Activated CD4-positive, alpha-beta T cell treated with anti-CD3 and anti-CD28 coated beads, Interleukin-2, amount 10 ng/mL, durations not matched to agents 24 days and 14 days (primary cell): ENCODE measurements at regions not wholly inside any gene's neighbourhood (a gene's known extent, or its start where the extent isn't known, plus 50 kb on each side); places are given as distances from the start of the nearest gene placed in this dataset.
"Not testable (repeated sequence)": the region's sequence is repeated elsewhere in the genome, so short reads cannot be mapped to it uniquely, and the experiment has no call there.

Experiments
- DNase-seq: peaks from one replicate; pipeline ENCODE4 v3.0.0; 2022
- H3K27ac Mint-ChIP-seq: one replicate; pipeline ENCODE4 v1.8.0; 2022; ENCODE audit warnings: mild to moderate bottlenecking, mixed read lengths
- H3K27me3 Mint-ChIP-seq: one replicate; pipeline ENCODE4 v1.8.0; 2022; ENCODE audit warnings: mixed read lengths
- H3K36me3 Mint-ChIP-seq: one replicate; pipeline ENCODE4 v1.8.0; 2022; ENCODE audit warnings: low read depth, mild to moderate bottlenecking, mixed read lengths
- H3K4me1 Mint-ChIP-seq: one replicate; pipeline ENCODE4 v1.8.0; 2021; ENCODE audit warnings: mixed read lengths
- H3K4me3 Mint-ChIP-seq: one replicate; pipeline ENCODE4 v1.8.0; 2022; ENCODE audit warnings: mild to moderate bottlenecking, moderate library complexity, mixed read lengths
- H3K9me3 Mint-ChIP-seq: one replicate; pipeline ENCODE4 v1.8.0; 2021; ENCODE audit warnings: mixed read lengths
- intact Hi-C: fragments of 100-400 bp; cut with micrococcal nuclease; formaldehyde crosslinking; loops from one replicate; pipeline ENCODE4 v1.15.1; 2023

DNA sequence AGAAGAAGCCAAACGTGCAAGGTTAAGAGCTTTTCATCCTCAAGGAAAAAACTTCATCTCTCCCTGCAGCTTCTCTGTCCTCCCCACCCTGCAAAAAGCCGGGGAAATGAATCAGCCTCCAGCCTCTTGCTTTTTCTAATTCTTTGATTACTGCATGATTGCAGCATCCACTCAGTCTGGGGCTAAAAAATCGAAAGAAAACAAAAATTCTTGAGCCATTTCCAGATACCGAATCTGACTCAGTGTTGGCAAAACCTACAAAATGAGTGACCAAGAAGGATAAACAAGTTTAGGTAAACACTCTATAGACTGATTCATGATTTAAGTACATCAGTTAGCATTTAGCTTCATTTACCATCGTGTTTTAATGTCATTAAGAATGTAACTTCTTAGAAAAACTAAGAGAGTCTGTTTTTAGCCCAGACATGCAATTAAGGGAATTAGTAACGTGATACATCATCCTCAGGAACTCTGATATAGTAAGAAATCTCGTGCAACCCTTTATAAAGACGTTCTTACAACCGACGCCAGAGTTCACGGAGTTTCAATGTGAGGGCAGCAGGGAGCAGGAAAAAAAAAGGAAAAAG lies 287.3 kb upstream of the FOXF1 start:
- intact Hi-C loops = no loop called here
- no peak overlapping the region for H3K27ac Mint-ChIP-seq
- H3K36me3 Mint-ChIP-seq = no peaks in the 10 kb centered on the region
- no peaks in the 10 kb centered on the region for H3K4me1 Mint-ChIP-seq
- H3K27me3 Mint-ChIP-seq = peaks cover 8% of the 10 kb centered on the region
- no peaks in the 10 kb centered on the region for H3K9me3 Mint-ChIP-seq
- no peak overlapping the region for H3K4me3 Mint-ChIP-seq
- DNase-seq = no peak

DNA sequence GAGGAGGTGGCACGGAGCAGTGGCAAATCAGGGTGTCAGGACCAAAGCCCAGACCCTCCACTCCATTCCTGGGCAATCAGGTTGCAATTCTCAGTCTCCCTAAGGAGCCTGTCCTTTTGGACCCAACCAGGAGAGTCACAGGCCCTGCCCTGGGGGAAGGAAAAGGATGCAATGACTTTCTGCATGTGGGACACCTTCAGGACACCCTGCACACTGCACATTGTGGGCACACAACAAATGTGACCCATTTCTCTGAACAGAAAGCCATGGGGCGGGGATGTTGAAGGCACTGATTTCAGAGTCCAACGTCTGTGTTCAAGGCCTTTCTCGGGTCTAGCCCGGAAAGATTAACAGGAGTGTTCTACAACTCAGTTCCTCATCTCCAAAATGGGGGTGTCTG lies 286.2 kb upstream of the FOXF1 start:
- H3K9me3 Mint-ChIP-seq = no peaks in the 10 kb centered on the region
- H3K27me3 Mint-ChIP-seq = peaks cover 8% of the 10 kb centered on the region

GRCh38 chr16:86224629-86225028 lies 285.7 kb upstream of the FOXF1 start:
- Mint-ChIP-seq H3K4me1 (no peaks in the 10 kb centered on the region), H3K9me3 (no peaks in the 10 kb centered on the region), H3K4me3 (no peak overlapping the region), H3K36me3 (no peaks in the 10 kb centered on the region), H3K27me3 (peaks cover 8% of the 10 kb centered on the region), H3K27ac (no peak overlapping the region)
- intact Hi-C loops = no loop called here
- DNase-seq = no peak

More for the DNA sequence above, 286.2 kb upstream of the FOXF1 start:
- intact Hi-C loops = no loop called here
- no peak overlapping the region for H3K27ac Mint-ChIP-seq
- DNase-seq = no peak
- no peaks in the 10 kb centered on the region for H3K4me1 Mint-ChIP-seq
- no peak overlapping the region for H3K4me3 Mint-ChIP-seq
- no peaks in the 10 kb centered on the region for H3K36me3 Mint-ChIP-seq

GRCh38 chr16:86225905-86226371 lies 284.4 kb upstream of the FOXF1 start:
- no peak for DNase-seq
- H3K27ac Mint-ChIP-seq = no peak overlapping the region
- peaks cover 8% of the 10 kb centered on the region for H3K27me3 Mint-ChIP-seq
- H3K36me3 Mint-ChIP-seq = no peaks in the 10 kb centered on the region
- no peaks in the 10 kb centered on the region for H3K9me3 Mint-ChIP-seq
- H3K4me3 Mint-ChIP-seq = no peak overlapping the region
- H3K4me1 Mint-ChIP-seq = no peaks in the 10 kb centered on the region
- intact Hi-C loops = no loop called here

- Mint-ChIP-seq H3K36me3 (no peaks in the 10 kb centered on the region), H3K4me1 (no peaks in the 10 kb centered on the region), H3K27me3 (peaks cover 7% of the 10 kb centered on the region), H3K9me3 (no peaks in the 10 kb centered on the region), H3K4me3 (no peak overlapping the region), H3K27ac (no peak overlapping the region)
- DNase-seq = no peak
- intact Hi-C loops = no loop called here
Measured at GRCh38 chr16:86227041-86227440, 283.3 kb upstream of the FOXF1 start.

- peaks cover 3% of the 10 kb centered on the region for H3K27me3 Mint-ChIP-seq
- no peaks in the 10 kb centered on the region for H3K4me1 Mint-ChIP-seq
- no peaks in the 10 kb centered on the region for H3K36me3 Mint-ChIP-seq
- H3K9me3 Mint-ChIP-seq = no peaks in the 10 kb centered on the region
- H3K4me3 Mint-ChIP-seq = no peak overlapping the region
- no peak overlapping the region for H3K27ac Mint-ChIP-seq
- DNase-seq = no peak
- intact Hi-C loops = no loop called here
Measured at GRCh38 chr16:86227801-86228200, 282.5 kb upstream of the FOXF1 start.

DNA sequence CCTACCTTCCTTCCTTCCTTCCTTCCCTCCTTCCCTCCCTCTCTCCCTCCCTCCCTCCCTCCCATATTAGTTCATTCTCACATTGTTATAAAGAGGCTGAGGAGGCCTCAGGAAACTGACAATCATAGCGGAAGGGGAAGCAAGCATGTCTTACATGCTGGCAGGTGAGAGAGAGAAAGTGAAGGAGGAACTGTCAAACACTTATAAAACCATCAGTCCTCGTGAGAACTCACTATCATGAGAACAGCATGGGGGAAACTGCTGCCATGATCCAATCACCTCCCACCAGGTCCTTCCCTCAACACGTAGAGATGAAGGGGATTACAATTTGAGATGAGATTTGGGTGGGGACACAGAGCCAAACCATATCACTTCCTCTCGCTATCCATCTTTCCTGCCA lies 281.6 kb upstream of the FOXF1 start:
- intact Hi-C loops = no loop called here
- Mint-ChIP-seq H3K27ac (no peak overlapping the region), H3K27me3 (no peaks in the 10 kb centered on the region), H3K9me3 (no peaks in the 10 kb centered on the region), H3K4me3 (no peak overlapping the region), H3K36me3 (no peaks in the 10 kb centered on the region), H3K4me1 (no peaks in the 10 kb centered on the region)
- no peak for DNase-seq

DNA sequence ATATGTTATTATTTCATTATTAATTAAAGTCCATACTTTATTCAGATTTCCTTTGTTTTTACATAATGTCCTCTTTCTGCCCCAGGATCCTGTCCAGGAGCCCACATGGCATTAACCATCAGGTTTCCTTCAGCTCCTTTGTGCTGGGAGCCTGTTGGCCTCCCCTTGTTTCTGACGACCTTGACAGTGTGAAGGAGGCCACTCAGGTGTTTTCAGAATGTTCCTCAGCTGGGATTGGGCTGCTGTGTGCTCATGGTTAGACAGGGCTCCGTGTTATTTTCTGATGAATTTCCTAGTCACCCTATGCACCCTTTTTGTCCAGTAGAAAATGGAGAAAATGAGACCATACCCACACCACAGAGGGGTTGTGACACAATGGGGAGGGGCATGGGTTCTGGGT lies 281.0 kb upstream of the FOXF1 start:
- H3K27ac Mint-ChIP-seq = no peak overlapping the region
- no peak overlapping the region for H3K4me3 Mint-ChIP-seq
- H3K9me3 Mint-ChIP-seq = no peaks in the 10 kb centered on the region
- no peaks in the 10 kb centered on the region for H3K27me3 Mint-ChIP-seq
- intact Hi-C loops = no loop called here
- no peaks in the 10 kb centered on the region for H3K36me3 Mint-ChIP-seq
- DNase-seq = no peak
- H3K4me1 Mint-ChIP-seq = no peaks in the 10 kb centered on the region

DNA sequence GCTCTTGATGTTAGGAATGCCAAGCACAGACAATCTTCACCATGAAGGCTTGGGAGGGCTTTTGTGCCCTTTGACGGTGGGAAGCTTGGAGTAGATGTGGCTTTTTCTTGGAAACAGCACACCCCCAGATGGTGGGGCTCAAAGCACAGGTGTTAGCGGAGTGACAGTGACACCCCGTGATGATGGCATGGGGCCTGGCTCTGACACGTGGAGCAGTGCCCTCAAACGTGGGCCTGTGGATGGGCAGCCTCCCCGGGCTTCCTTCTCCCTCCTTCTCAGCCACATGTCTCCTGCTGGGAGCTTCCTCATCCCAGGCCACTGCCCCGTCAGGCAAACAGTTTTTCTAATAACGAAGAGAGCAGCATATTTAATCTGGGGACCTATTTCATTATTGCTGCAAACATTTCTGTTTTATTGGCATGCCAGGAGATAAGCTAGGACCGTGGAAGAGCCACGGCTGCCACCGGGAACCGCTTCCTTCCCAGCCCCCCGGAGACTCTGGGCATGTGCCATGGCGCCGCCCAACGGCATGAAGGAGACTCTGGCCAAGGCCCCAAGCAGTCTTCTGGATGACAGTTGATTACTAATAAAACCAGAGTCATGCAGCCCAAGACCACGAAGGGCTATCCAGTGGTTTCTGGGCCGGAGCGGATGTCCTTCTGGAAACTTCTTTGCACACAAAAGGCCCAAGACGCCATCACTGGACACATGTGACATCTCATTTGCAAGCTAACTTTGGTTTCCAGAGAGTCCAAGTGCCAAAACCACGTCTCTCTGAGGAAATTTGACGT lies 280.3 kb upstream of the FOXF1 start:
- H3K4me1 Mint-ChIP-seq = no peaks in the 10 kb centered on the region
- no peak for DNase-seq
- intact Hi-C loops = no loop called here
- H3K36me3 Mint-ChIP-seq = no peaks in the 10 kb centered on the region
- no peak overlapping the region for H3K4me3 Mint-ChIP-seq
- no peak overlapping the region for H3K27ac Mint-ChIP-seq
- H3K27me3 Mint-ChIP-seq = no peaks in the 10 kb centered on the region
- H3K9me3 Mint-ChIP-seq = no peaks in the 10 kb centered on the region

GRCh38 chr16:86231321-86231995 lies 278.9 kb upstream of the FOXF1 start:
- H3K4me1 Mint-ChIP-seq = no peaks in the 10 kb centered on the region
- intact Hi-C loops = no loop called here
- H3K27ac Mint-ChIP-seq = no peak overlapping the region
- no peak overlapping the region for H3K4me3 Mint-ChIP-seq
- no peaks in the 10 kb centered on the region for H3K9me3 Mint-ChIP-seq
- no peaks in the 10 kb centered on the region for H3K36me3 Mint-ChIP-seq
- no peaks in the 10 kb centered on the region for H3K27me3 Mint-ChIP-seq
- DNase-seq = no peak

DNA sequence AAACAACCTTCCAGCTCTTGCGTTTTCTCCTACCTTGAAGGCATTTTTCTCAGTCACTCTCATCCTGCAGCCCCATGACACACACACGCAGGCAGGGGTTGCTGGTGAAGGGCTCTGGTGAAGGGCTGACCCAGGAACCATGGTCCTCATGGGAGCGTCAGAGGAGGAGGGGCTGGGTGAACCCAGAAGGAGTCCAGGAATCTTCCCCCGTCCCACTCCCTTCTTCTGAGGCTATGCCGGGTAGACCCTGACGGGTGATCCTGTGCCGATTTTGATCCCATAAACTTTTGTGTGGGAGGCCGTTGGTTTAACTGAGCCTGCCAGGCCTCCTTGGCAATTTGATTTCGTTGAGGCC lies 278.4 kb upstream of the FOXF1 start:
- Mint-ChIP-seq H3K4me1 (no peaks in the 10 kb centered on the region), H3K4me3 (no peak overlapping the region), H3K36me3 (no peaks in the 10 kb centered on the region), H3K9me3 (no peaks in the 10 kb centered on the region), H3K27ac (no peak overlapping the region), H3K27me3 (no peaks in the 10 kb centered on the region)
- intact Hi-C loops = no loop called here
- DNase-seq = no peak

GRCh38 chr16:86232496-86232895 lies 277.8 kb upstream of the FOXF1 start:
- no peaks in the 10 kb centered on the region for H3K9me3 Mint-ChIP-seq

GRCh38 chr16:86233506-86233905 lies 276.8 kb upstream of the FOXF1 start:
- H3K9me3 Mint-ChIP-seq, H3K27ac Mint-ChIP-seq, intact Hi-C loops, H3K4me3 Mint-ChIP-seq, DNase-seq, H3K27me3 Mint-ChIP-seq, H3K4me1 Mint-ChIP-seq, H3K36me3 Mint-ChIP-seq: not testable (repeated sequence)

More at GRCh38 chr16:86232496-86232895, 277.8 kb upstream of the FOXF1 start:
- Mint-ChIP-seq H3K27ac (no peak overlapping the region), H3K4me1 (no peaks in the 10 kb centered on the region), H3K36me3 (no peaks in the 10 kb centered on the region), H3K27me3 (no peaks in the 10 kb centered on the region), H3K4me3 (no peak overlapping the region)
- DNase-seq = no peak
- intact Hi-C loops = no loop called here

GRCh38 chr16:86239381-86239780 lies 270.9 kb upstream of the FOXF1 start:
- peaks cover 15% of the 10 kb centered on the region for H3K27me3 Mint-ChIP-seq
- H3K9me3 Mint-ChIP-seq = no peaks in the 10 kb centered on the region
- intact Hi-C loops = no loop called here
- no peaks in the 10 kb centered on the region for H3K4me1 Mint-ChIP-seq
- peak; percentile 45 for DNase-seq
- H3K36me3 Mint-ChIP-seq = no peaks in the 10 kb centered on the region
- no peak overlapping the region for H3K27ac Mint-ChIP-seq
- H3K4me3 Mint-ChIP-seq = no peak overlapping the region
